ENCODE measurements at regions not wholly inside any gene's neighbourhood (a gene's known extent, or its start where the extent isn't known, plus 50 kb on each side); places are given as distances from the start of the nearest gene placed in this dataset.

DNA sequence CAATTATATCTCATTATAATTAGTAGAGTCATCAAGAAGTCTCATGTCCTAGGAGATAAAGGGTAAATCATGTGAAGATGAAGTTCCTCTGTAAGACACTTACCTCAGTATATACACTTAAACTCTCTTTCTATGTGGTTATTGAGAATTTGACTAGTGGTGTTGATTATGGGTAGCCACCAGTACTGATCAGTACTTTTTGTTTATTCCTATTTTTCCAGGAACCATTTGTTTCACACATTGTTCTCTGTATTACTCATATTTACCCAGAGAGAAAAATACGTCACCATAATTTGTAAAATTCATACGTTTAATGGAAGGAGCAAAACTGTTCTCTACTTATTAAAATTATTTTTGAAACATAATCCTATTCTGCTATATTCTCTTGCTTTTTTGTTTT is 55.8 kb upstream of the PRDM8 start:
- WGBS, 4 donors, result 81 to 83% (median 82%) methylated on average over 2 of the region's 2 CpGs
- Histone ChIP-seq H3K4me1 (replicated peaks in 1 of 2) (no peaks in the 10 kb centered on the region), H3K36me3 (replicated peaks in 1 of 2) (no peaks in the 10 kb centered on the region), H3K27ac (no peak overlapping the region), H3K4me3 (no peak overlapping the region), H3K27me3 (no peaks in the 10 kb centered on the region), H3K9me3 (replicated peaks in 1 of 3) (no peaks in the 10 kb centered on the region)
- intact Hi-C loops (cut with DNase I), result no loop called here
- no peak for TF ChIP-seq CTCF (IDR thresholded peaks at IDR 0.05)
- no peak for TF ChIP-seq POLR2A (IDR thresholded peaks at IDR 0.05)
- no peak for DNase-seq

DNA sequence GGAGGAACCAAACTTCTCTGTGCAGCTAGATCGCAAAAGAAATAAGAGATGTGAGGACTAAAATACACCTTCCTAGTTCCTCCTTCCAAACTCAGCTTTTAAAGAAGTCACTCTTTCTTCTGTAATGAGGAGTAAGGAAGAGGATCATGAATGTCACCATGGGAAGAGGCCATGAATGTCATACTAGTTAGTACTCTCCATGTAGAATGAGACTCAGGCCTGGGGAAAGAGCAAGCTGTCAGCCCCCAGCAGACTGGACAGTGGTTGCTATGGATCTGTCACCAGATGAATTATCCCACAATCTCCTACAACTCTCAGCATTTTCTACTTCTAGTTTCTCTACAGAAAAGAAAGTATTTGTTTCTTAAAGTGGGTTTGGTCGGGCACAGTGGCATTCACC is 57.1 kb upstream of the PRDM8 start:
- intact Hi-C loops (cut with DNase I), result no loop called here
- Histone ChIP-seq H3K27ac (no peak overlapping the region), H3K9me3 (replicated peaks in 1 of 3) (no peaks in the 10 kb centered on the region), H3K36me3 (replicated peaks in 1 of 2) (no peaks in the 10 kb centered on the region), H3K27me3 (no peaks in the 10 kb centered on the region), H3K4me1 (replicated peaks in 1 of 2) (no peaks in the 10 kb centered on the region), H3K4me3 (no peak overlapping the region)
- no peak for DNase-seq
- WGBS, 4 donors, result 67 to 82% (median 75%) methylated on average over 2 of the region's 2 CpGs
- TF ChIP-seq POLR2A (IDR thresholded peaks at IDR 0.05), result no peak
- TF ChIP-seq CTCF (IDR thresholded peaks at IDR 0.05), result no peak

DNA sequence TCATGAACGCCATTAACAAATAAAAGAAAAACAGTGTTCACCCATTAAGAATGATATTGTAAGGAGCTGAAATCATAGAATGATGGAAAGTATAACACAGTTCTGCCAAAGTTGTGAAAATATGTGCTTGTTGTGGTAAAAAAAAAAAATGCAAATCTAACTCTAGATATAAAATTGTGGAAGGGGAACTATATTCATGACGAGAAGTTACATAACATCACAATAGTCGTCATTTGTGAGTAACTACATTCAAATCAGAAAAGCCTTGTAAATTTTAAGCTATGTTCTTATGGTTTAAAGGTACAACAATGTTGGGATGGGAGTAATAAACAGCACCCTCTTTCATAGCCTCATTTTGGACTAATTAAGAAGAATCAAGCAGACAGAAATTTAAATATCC is 57.6 kb upstream of the PRDM8 start:
- H3K27me3 ChIP-seq, result no peaks in the 10 kb centered on the region
- no peak overlapping the region for H3K4me3 ChIP-seq
- no peak for DNase-seq
- no peaks in the 10 kb centered on the region for H3K9me3 ChIP-seq (replicated peaks in 1 of 3)
- 64 to 69% (median 66%) methylated on average over 3 of the region's 3 CpGs for WGBS, 4 donors
- no peak for TF ChIP-seq CTCF (IDR thresholded peaks at IDR 0.05)
- no peak for TF ChIP-seq POLR2A (IDR thresholded peaks at IDR 0.05)
- H3K27ac ChIP-seq, result no peak overlapping the region
- no peaks in the 10 kb centered on the region for H3K4me1 ChIP-seq (replicated peaks in 1 of 2)
- no peaks in the 10 kb centered on the region for H3K36me3 ChIP-seq (replicated peaks in 1 of 2)
- intact Hi-C loops (cut with DNase I), result no loop called here

DNA sequence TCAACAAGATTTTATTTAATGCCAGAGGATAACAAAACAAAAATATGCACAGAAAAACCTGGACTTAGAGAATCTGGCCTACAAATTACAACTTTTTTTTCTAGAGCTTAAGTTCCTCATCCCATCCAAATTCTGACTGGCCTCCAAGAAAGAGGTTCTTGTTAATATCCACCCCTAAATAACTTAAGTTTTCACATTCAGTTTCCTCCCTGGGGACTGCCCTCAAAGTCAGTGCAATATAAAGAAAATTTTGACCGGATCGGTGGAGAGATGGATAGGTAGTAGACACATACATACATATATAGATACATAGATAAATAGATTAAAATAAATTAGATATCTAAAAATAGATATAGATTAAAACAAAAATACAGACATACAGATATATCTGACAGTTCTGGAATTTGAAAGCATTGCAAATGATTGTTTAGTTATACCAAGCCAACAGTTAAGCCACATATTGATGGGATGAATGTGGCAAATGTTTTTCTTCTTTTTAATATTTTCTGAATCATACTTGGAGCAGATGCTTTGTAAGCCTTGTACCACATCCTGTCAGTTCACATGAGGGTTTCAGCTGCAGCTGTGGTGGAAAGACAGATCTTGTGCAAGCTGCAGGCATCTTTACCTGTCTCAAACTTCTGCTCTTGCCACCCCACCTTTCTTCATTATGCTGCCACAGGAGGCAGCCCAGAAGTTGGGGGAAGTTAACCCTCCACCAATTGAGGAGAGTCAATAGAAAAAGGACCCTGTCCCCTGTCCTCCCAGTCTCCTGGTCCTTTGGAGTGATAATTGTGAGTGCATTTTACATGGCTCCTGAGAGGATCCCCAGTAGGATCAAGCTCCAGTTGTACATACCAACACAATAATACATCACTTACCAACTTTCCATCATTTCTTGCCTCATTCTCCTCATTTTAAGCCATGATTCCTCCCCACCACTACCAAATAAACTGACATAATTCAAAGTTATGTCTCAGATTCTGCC is 58.5 kb upstream of the PRDM8 start:
- 77 to 90% (median 87%) methylated on average over 2 of the region's 2 CpGs for WGBS, 4 donors
- no peak overlapping the region for H3K4me3 ChIP-seq
- TF ChIP-seq POLR2A (IDR thresholded peaks at IDR 0.05) (no peak), CTCF (IDR thresholded peaks at IDR 0.05) (no peak)

More for the DNA sequence above, 58.5 kb upstream of the PRDM8 start:
- no peaks in the 10 kb centered on the region for H3K4me1 ChIP-seq (replicated peaks in 1 of 2)
- intact Hi-C loops (cut with DNase I), result no loop called here
- H3K27me3 ChIP-seq, result no peaks in the 10 kb centered on the region
- no peak overlapping the region for H3K27ac ChIP-seq
- no peaks in the 10 kb centered on the region for H3K9me3 ChIP-seq (replicated peaks in 1 of 3)
- no peak for DNase-seq
- H3K36me3 ChIP-seq (replicated peaks in 1 of 2), result no peaks in the 10 kb centered on the region

All from adrenal gland (tissue), 9 donors.